ENCODE measurements at regions not wholly inside any gene's neighbourhood (a gene's known extent, or its start where the extent isn't known, plus 50 kb on each side); places are given as distances from the start of the nearest gene placed in this dataset. TPM values are rescaled to one million over a fixed set of nuclear protein-coding genes. Genes with fewer than 3 reads are reported as not detected.

DNA sequence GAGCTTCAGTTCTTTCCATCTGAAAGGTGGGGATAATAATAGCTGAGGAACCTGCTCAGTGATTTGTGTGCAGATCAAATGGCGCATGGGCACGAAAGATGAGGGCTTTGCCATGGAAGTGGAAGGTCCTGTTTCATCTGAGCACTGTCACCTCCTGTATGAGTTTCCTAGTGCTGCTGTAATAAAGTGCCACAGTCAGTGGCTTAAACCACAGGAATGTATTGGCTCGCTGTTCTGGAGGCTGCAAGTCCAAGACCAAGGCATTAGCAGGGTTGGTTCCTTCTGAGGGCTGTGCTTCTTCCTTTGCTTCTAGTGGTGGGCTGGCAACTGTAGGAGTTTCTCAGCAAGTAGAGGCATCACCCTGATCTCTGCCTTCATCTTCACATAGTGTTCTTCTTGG lies 51.1 kb upstream of the RBM15 start:
- WGBS (ENCODE audit: insufficient coverage, low coverage, missing lambda C conversion rate) = 2% methylated on average over 3 of the region's 3 CpGs
- Histone ChIP-seq H3K9ac (ENCODE audit: insufficient read depth in 1 of 2, low read depth in 2 of 2, low read length in 2 of 2) (no peak overlapping the region), H3K27ac (ENCODE audit: extremely low read depth, low read depth, low read length) (no peak overlapping the region), H4K20me1 (replicated peaks; ENCODE audit: control insufficient read depth, insufficient read depth, low read length) (no peaks in the 10 kb centered on the region), H3K4me1 (replicated peaks in 1 of 2; ENCODE audit: control insufficient read depth in 2 of 2, insufficient read depth in 2 of 2, low read length in 2 of 2) (no peaks in the 10 kb centered on the region), H3K4me3 (no peak overlapping the region), H3K27me3 (ENCODE audit: control insufficient read depth in 2 of 2, insufficient read depth in 2 of 2, low read length in 2 of 2) (peaks cover 26 to 36% of the 10 kb centered on the region in 2 experiments), H3K79me2 (ENCODE audit: control insufficient read depth, insufficient read depth, low read length) (no peaks in the 10 kb centered on the region), H3K36me3 (ENCODE audit: control insufficient read depth, insufficient read depth, low read length) (no peaks in the 10 kb centered on the region), H2AFZ (ENCODE audit: low read depth, low read length) (no peak overlapping the region), H3K4me2 (ENCODE audit: insufficient read depth, low read length) (no peak overlapping the region), H3K9me1 (ENCODE audit: control insufficient read depth, insufficient read depth, low read length) (no peaks in the 10 kb centered on the region), H3K9me3 (replicated peaks; ENCODE audit: control insufficient read depth, insufficient read depth, low read depth, low read length) (no peaks in the 10 kb centered on the region)
- DNase-seq (ENCODE audit: extremely low read depth in 1 of 4, low spot score in 3 of 4) (no peak), FAIRE-seq (no peak), ATAC-seq (no peak)
- intact Hi-C loops (cut with micrococcal nuclease) = no loop called here
- in situ Hi-C loops (cut with MboI) = no loop called here
- no TSS peak for BruUV-seq (replicated peaks)
- no peak for TF ChIP-seq ZNF584 (CRISPR knock-in tag; IDR thresholded peaks at IDR 0.05; ENCODE audit: low read depth)
- no peak for TF ChIP-seq TAF1 (IDR thresholded peaks at IDR 0.05; ENCODE audit: control insufficient read depth, extremely low read depth, insufficient read depth, low read length, severe bottlenecking)
- TF ChIP-seq ELF4 (CRISPR knock-in tag; IDR thresholded peaks at IDR 0.05) = no peak
- TF ChIP-seq JUN (IDR thresholded peaks at IDR 0.05; ENCODE audit: borderline replicate concordance, low read depth, low read length) = no peak
- TF ChIP-seq JUN (CRISPR knock-in tag; IDR thresholded peaks at IDR 0.05; ENCODE audit: borderline replicate concordance) = no peak
- TF ChIP-seq U2AF1 (optimal IDR thresholded peaks at IDR 0.05; ENCODE audit: low read depth, low read length) = no peak
- CTCF ChIA-PET (ENCODE audit: low intra/inter-chr PET ratio) = no interaction called here
- POLR2A ChIA-PET = interaction anchor here (0.5 to 1.1 kb wide), 2 partner anchors 13 to 47 kb away, joined by 4 read pairs; no protein-coding TSS in a partner anchor

Small RNAs in the stretch of these regions (small RNA-seq; reads per million reads assigned to genes)
- not detected for gene RF00402

Data from K562 (cell line).